ENCODE measurements at regions not wholly inside any gene's neighbourhood (a gene's known extent, or its start where the extent isn't known, plus 50 kb on each side); places are given as distances from the start of the nearest gene placed in this dataset.

DNA sequence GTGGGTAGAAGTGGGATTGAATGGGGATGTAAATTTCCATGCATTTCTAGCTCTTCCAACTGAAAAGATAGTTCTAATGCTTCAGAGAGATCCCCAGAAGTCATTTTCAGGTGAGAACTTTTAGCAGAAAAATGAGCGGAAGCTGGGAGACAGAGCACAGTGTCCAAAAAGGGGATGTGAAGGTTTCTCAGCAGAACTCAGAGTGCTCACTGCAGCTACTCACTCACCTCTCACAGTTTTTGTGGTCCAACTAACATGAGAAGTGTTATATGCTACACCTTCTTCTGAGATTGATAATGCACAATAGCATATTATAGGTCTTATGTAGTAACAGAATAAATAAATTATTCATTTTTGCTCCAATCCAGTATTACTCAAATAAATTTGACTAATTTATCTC, 519.2 kb upstream of the HS3ST5 start:
- Histone ChIP-seq H3K27me3 (ENCODE audit: control insufficient read depth, low read length) (no peaks in the 10 kb centered on the region), H3F3A (ENCODE audit: control insufficient read depth, insufficient read depth) (no peaks in the 10 kb centered on the region)

DNA sequence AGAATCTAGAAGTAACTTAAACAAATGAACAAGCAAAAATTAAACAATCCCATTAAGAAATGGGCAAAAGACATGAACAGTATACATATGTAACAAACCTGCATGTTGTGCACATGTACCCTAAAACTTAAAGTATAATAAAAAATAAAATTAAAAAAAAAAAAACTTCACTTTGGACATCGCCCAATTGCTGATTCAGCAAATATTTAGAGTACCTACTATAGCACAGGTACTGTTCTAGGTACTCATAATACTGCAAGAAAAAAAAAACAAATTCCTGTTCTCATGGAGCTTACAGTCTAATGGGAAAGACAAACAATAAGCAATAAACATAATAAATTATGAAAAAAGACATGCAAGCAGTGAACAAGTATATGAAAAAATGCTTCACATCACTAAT, 501.5 kb upstream of the HS3ST5 start:
- Histone ChIP-seq H3K27ac (ENCODE audit: low read depth, low read length) (no peak overlapping the region), H3K79me2 (ENCODE audit: control insufficient read depth, low read length) (no peaks in the 10 kb centered on the region), H4K20me1 (ENCODE audit: control insufficient read depth, insufficient read depth, low read depth, low read length) (no peaks in the 10 kb centered on the region), H3K36me3 (ENCODE audit: control insufficient read depth, low read length) (no peaks in the 10 kb centered on the region), H3K4me3 (ENCODE audit: low read length) (no peak overlapping the region), H3K4me1 (ENCODE audit: control insufficient read depth, low read length) (no peaks in the 10 kb centered on the region), H3K4me2 (ENCODE audit: low read length) (no peak overlapping the region), H3F3A (ENCODE audit: control insufficient read depth, insufficient read depth) (no peaks in the 10 kb centered on the region), H3K9me2 (replicated peaks; ENCODE audit: control insufficient read depth, low read length) (no peaks in the 10 kb centered on the region), H3K9me3 (ENCODE audit: control insufficient read depth, insufficient read depth, low read length) (no peaks in the 10 kb centered on the region), H3K27me3 (ENCODE audit: control insufficient read depth, low read length) (no peaks in the 10 kb centered on the region)
- TF ChIP-seq, protein P1, sequence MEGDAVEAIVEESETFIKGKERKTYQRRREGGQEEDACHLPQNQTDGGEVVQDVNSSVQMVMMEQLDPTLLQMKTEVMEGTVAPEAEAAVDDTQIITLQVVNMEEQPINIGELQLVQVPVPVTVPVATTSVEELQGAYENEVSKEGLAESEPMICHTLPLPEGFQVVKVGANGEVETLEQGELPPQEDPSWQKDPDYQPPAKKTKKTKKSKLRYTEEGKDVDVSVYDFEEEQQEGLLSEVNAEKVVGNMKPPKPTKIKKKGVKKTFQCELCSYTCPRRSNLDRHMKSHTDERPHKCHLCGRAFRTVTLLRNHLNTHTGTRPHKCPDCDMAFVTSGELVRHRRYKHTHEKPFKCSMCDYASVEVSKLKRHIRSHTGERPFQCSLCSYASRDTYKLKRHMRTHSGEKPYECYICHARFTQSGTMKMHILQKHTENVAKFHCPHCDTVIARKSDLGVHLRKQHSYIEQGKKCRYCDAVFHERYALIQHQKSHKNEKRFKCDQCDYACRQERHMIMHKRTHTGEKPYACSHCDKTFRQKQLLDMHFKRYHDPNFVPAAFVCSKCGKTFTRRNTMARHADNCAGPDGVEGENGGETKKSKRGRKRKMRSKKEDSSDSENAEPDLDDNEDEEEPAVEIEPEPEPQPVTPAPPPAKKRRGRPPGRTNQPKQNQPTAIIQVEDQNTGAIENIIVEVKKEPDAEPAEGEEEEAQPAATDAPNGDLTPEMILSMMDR (IDR thresholded peaks at IDR 0.05; ENCODE audit: low read depth, low read length, poor library complexity, severe bottlenecking) = no peak
- no peak for TF ChIP-seq EZH2phosphoT487 (IDR thresholded peaks at IDR 0.05; ENCODE audit: borderline replicate concordance, low read length)

More for the DNA sequence above, 519.2 kb upstream of the HS3ST5 start:
- Histone ChIP-seq H3K4me1 (ENCODE audit: control insufficient read depth, low read length) (no peaks in the 10 kb centered on the region), H3K79me2 (ENCODE audit: control insufficient read depth, low read length) (no peaks in the 10 kb centered on the region), H3K36me3 (ENCODE audit: control insufficient read depth, low read length) (no peaks in the 10 kb centered on the region), H3K4me3 (ENCODE audit: low read length) (no peak overlapping the region), H3K9me2 (replicated peaks; ENCODE audit: control insufficient read depth, low read length) (no peaks in the 10 kb centered on the region), H3K4me2 (ENCODE audit: low read length) (no peak overlapping the region), H4K20me1 (ENCODE audit: control insufficient read depth, insufficient read depth, low read depth, low read length) (no peaks in the 10 kb centered on the region), H3K27ac (ENCODE audit: low read depth, low read length) (no peak overlapping the region), H3K9me3 (ENCODE audit: control insufficient read depth, insufficient read depth, low read length) (no peaks in the 10 kb centered on the region)
- no peak for TF ChIP-seq EZH2phosphoT487 (IDR thresholded peaks at IDR 0.05; ENCODE audit: borderline replicate concordance, low read length)
- TF ChIP-seq, protein P1 (IDR thresholded peaks at IDR 0.05; ENCODE audit: low read depth, low read length, poor library complexity, severe bottlenecking) = no peak

DNA sequence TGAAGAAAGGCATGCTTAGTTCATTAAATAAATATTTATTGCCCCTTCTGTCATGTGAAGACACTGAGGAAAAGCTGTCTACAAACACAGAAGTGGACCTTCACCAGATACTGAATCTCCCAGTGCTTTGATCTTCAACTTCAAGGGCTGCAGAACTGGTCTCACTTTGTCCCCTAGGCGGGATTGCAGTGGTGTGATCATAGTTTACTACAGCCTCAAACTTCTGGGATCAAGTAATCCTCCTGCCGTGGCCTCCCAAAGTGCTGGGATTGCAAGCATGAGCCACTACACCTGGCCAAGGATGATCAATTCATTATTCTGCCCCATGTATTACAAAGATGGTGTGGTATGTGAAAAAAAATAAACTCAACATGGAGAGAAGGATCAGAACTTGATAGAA, 496.2 kb upstream of the HS3ST5 start:
- Histone ChIP-seq H3K4me1 (ENCODE audit: control insufficient read depth, low read length) (no peaks in the 10 kb centered on the region), H3K4me3 (ENCODE audit: low read length) (no peak overlapping the region), H3K9me2 (replicated peaks; ENCODE audit: control insufficient read depth, low read length) (no peaks in the 10 kb centered on the region), H3K27ac (ENCODE audit: low read depth, low read length) (no peak overlapping the region), H3K36me3 (ENCODE audit: control insufficient read depth, low read length) (no peaks in the 10 kb centered on the region), H3K27me3 (ENCODE audit: control insufficient read depth, low read length) (no peaks in the 10 kb centered on the region), H3K9me3 (ENCODE audit: control insufficient read depth, insufficient read depth, low read length) (peaks cover 3% of the 10 kb centered on the region; the same call in 1 of the 2 replicates), H4K20me1 (ENCODE audit: control insufficient read depth, insufficient read depth, low read depth, low read length) (no peaks in the 10 kb centered on the region), H3F3A (ENCODE audit: control insufficient read depth, insufficient read depth) (no peaks in the 10 kb centered on the region), H3K79me2 (ENCODE audit: control insufficient read depth, low read length) (no peaks in the 10 kb centered on the region), H3K4me2 (ENCODE audit: low read length) (no peak overlapping the region)
- TF ChIP-seq, protein P1 (IDR thresholded peaks at IDR 0.05; ENCODE audit: low read depth, low read length, poor library complexity, severe bottlenecking) = no peak
- no peak for TF ChIP-seq EZH2phosphoT487 (IDR thresholded peaks at IDR 0.05; ENCODE audit: borderline replicate concordance, low read length)

DNA sequence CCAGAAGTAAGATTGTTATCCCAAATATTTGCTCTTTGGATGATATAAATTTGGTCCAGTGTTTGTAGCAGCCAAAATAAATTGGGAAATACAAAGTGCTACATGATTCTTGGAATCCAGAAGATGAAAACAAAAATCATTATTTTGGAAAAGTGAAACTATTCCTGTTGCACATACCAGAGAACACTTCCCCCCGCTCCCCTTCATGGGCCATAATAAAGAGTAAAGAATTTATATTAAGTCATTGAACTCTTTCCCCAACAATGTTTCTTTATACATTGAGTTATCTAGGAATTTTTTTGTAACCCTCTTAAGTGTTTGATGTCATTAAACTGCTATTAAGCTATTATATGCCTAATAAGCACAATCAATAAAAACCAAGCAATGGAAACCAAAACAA, 490.4 kb upstream of the HS3ST5 start:
- no peak overlapping the region for H3K4me3 ChIP-seq (ENCODE audit: low read length)
- H3F3A ChIP-seq (ENCODE audit: control insufficient read depth, insufficient read depth) = no peaks in the 10 kb centered on the region
- no peak overlapping the region for H3K4me2 ChIP-seq (ENCODE audit: low read length)
- no peak for TF ChIP-seq EZH2phosphoT487 (IDR thresholded peaks at IDR 0.05; ENCODE audit: borderline replicate concordance, low read length)
- TF ChIP-seq, protein P1 (IDR thresholded peaks at IDR 0.05; ENCODE audit: low read depth, low read length, poor library complexity, severe bottlenecking) = no peak
- H3K27ac ChIP-seq (ENCODE audit: low read depth, low read length) = no peak overlapping the region
- H4K20me1 ChIP-seq (ENCODE audit: control insufficient read depth, insufficient read depth, low read depth, low read length) = no peaks in the 10 kb centered on the region
- no peaks in the 10 kb centered on the region for H3K9me3 ChIP-seq (ENCODE audit: control insufficient read depth, insufficient read depth, low read length)
- no peaks in the 10 kb centered on the region for H3K36me3 ChIP-seq (ENCODE audit: control insufficient read depth, low read length)
- no peaks in the 10 kb centered on the region for H3K4me1 ChIP-seq (ENCODE audit: control insufficient read depth, low read length)
- H3K27me3 ChIP-seq (ENCODE audit: control insufficient read depth, low read length) = no peaks in the 10 kb centered on the region
- no peaks in the 10 kb centered on the region for H3K9me2 ChIP-seq (replicated peaks; ENCODE audit: control insufficient read depth, low read length)
- no peaks in the 10 kb centered on the region for H3K79me2 ChIP-seq (ENCODE audit: control insufficient read depth, low read length)
